ENCODE measurements at regions not wholly inside any gene's neighbourhood (a gene's known extent, or its start where the extent isn't known, plus 50 kb on each side); places are given as distances from the start of the nearest gene placed in this dataset.
"Not testable (repeated sequence)": the region's sequence is repeated elsewhere in the genome, so short reads cannot be mapped to it uniquely, and the experiment has no call there.

DNA sequence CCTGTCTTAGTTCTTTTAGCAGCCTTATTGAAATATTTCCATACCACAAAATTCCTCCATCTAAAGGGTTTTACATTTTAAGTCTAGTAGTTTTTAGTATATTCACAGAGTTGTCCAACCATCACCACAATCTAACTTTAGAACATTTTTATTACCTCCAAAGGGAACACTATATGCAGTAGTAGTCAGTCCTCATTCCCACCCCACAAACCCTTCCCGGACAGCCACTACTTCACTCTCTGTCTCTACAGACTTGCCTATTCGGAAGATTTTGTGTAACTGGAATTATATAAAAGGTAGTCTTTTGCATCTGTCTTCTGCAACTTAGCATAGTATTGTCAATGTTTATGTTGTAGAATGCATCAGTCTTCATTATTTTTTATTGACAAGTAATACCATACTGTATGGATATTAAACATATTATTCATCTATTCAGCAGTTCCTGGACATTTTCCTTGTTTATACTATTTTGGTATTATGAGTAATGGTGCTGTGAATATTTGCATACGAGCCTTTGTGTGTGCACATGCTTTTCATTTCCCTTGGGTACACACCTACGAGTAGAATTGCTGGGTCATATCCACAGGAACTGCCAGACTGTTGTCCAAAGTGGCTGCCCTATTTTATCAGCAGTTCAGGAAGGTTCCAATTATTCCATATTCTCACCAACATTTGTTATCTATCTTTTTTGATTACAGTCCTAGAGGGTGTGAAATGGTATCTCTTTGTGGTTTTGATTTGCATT is 60.9 kb upstream of the LANCL2 start:
- no peak for DNase-seq

DNA sequence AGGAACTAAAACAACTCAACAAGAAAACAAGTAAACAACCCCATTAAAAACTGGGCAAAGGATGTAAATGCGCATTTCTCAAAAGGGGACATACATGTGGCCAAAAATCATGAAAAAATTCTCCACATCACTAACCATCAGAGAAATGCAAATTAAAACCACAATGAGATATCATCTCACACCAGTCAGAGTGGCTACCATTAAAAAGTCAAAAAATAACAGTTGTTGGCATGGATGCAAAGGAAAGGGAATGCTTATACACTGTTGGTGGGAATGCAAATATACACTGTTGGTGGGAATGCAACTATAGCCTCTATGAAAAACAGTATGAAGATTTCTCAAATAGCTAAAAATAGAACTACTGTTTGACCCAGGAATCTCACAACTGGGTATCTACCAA is 60.0 kb upstream of the LANCL2 start:
- no peak for DNase-seq

GRCh38 chr7:55306331-55306730 is 58.8 kb upstream of the LANCL2 start:
- DNase-seq: no peak

- DNase-seq: no peak
Measured at GRCh38 chr7:55307123-55307916, 57.8 kb upstream of the LANCL2 start.

GRCh38 chr7:55308186-55308929 is 56.8 kb upstream of the LANCL2 start:
- DNase-seq: no peak

DNA sequence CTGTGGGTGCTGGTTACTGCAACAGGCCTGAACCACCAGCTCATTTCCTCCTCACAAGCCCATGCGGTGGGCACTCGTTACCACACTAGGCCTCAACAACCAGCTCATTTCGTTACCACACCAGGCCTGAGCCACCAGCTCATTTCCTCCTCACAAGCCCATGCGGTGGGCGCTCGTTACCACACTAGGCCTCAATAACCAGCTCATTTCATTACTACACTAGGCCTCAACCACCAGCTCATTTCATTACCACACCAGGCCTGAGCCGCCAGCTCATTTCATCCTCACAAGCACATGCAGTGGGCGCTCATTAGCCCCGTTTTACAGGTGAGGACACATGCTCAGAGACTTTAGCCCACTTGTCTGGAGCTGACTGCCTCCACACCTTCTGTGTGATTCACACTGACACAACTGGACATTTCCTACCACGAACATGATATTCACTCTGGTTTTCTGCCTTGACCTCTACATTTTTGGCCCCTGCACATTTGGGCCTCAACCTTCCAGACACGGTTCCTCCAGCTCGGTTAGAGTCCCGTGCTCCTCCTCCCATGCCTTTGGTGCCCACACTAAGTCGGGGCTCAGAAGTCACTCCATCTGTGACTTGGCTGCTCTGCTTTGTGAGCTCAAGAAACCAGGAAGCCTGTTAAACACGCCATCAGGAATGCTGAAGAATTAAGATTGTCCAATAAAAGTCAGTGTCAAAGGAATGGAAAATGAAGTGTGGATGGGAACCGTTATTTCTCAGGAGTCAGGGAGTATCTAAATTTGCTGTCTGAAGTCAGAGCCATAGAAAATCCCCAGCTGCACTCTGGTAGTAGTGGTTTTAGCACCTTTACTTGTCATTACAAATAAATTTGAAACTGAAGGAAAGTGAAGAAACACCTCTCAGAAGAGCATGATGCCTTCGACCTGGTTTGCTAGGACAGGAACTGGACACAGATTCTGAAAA is 55.8 kb upstream of the LANCL2 start:
- peak; percentile 93 for DNase-seq

- no peak for DNase-seq
Measured at GRCh38 chr7:55310287-55311025, 54.7 kb upstream of the LANCL2 start.

- not testable (repeated sequence) for DNase-seq
Measured at GRCh38 chr7:55311892-55312291, 53.2 kb upstream of the LANCL2 start.

- not testable (repeated sequence) for DNase-seq
Measured at GRCh38 chr7:55313671-55314070, 51.5 kb upstream of the LANCL2 start.

DNA sequence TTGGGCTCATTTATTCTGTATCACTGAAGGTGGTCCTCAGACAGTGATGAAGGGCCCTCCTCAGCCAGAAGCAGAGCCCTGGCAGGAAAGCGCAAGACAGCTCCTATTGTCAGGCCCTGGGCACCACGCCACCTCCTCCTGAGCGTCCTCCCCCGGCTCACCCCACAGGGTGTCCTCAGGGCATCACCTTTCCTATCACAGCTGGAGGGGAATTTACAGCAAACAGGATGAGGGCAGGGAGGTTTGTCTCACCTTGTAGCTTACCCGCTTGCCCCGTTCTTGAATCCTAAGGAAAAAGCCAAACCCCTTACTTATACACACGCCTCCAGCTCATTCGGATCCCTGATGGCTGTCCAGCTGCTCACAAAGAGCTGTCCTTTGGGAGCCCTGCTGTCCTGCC is 50.2 kb upstream of the LANCL2 start:
- DNase-seq: no peak

Measured in GF-D8 (cell line).